ENCODE measurements at regions not wholly inside any gene's neighbourhood (a gene's known extent, or its start where the extent isn't known, plus 50 kb on each side); places are given as distances from the start of the nearest gene placed in this dataset.

- TF ChIP-seq CTCF (IDR thresholded peaks at IDR 0.05; ENCODE audit: insufficient read depth, low read length): no peak
- no peak for TF ChIP-seq GABPA (IDR thresholded peaks at IDR 0.05; ENCODE audit: low read depth)
- TF ChIP-seq POLR2AphosphoS5 (IDR thresholded peaks at IDR 0.05; ENCODE audit: low read depth): no peak
Measured at GRCh38 chr5:4189317-4189716, 593.7 kb downstream of the IRX1 start.
